ENCODE measurements at regions not wholly inside any gene's neighbourhood (a gene's known extent, or its start where the extent isn't known, plus 50 kb on each side); places are given as distances from the start of the nearest gene placed in this dataset.
A peak's percentile ranks its signal among the peaks of the same experiment; 100 is the strongest.
"Not testable (repeated sequence)": the region's sequence is repeated elsewhere in the genome, so short reads cannot be mapped to it uniquely, and the experiment has no call there.

DNA sequence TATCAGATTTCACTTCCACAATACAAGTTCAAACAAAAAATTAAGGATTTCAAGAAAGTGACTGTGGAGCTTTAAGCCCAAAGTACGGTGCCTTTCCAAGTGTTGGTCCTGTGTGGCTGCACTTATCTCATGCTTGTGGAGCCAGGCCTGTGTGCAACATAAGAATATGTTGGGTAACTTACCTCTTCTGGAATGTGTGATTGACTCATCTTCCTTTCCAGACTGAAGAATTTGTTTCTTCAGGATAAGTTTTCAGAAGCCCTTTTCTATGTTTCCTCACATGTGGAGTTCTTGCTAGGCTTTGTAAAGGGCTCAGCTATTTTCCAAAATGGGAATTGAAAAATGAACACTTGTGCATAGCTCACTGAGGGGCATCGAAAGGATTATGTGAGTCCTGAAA lies 485.1 kb upstream of the PAPPA start:
- DNase-seq (ENCODE audit: low spot score) = no peak

DNA sequence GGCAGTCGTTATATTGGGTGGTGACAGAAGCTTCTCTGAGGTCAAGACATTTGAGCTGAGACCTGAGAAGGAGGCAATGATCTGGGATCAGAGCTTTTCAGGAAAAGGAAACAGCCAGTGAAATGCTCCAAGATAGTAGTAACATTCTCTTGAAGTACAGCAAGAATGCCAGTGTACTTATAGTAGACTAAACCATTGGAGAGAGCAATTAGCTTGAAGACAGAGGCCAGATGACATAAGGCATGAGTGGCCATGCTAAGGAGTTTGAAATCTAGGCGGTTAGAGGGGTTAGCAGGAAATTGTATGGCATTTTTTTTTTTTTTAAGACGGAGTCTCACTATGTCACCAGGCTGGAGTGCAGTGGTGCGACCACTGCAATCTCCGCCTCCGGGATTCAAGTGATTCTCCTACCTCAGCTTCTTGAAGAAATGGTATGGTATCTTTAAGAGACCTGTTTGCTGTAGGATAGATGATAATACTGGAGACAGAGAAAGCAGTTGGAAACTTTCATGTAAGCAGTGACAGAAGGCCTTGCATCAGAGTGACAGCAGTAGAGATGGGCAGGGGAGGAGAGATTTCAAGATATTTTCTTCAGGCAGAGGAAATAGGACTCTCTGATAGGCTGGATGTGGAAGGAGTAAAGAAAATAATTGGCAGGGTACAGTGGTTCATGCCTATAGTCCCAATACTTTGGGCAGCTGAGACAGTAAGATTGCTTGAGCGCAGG lies 482.2 kb upstream of the PAPPA start:
- DNase-seq (ENCODE audit: low spot score) = no peak

DNA sequence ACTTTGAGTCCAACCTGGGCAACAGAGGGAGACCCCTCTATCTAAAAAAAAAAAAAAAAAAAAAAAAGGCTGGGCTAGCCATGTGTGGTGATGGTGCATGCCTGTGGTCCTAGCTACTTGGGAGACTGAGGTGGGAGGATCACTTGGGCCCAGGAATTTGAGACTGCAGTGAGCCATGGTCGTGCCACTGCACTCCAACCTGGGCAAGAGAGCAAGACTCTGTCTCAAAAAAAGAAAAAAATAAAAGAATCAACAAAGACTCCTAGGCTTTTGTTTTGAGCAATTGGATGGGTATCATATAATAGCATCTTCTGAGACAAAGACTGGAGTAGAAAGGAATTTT lies 481.7 kb upstream of the PAPPA start:
- DNase-seq (ENCODE audit: low spot score) = no peak

DNA sequence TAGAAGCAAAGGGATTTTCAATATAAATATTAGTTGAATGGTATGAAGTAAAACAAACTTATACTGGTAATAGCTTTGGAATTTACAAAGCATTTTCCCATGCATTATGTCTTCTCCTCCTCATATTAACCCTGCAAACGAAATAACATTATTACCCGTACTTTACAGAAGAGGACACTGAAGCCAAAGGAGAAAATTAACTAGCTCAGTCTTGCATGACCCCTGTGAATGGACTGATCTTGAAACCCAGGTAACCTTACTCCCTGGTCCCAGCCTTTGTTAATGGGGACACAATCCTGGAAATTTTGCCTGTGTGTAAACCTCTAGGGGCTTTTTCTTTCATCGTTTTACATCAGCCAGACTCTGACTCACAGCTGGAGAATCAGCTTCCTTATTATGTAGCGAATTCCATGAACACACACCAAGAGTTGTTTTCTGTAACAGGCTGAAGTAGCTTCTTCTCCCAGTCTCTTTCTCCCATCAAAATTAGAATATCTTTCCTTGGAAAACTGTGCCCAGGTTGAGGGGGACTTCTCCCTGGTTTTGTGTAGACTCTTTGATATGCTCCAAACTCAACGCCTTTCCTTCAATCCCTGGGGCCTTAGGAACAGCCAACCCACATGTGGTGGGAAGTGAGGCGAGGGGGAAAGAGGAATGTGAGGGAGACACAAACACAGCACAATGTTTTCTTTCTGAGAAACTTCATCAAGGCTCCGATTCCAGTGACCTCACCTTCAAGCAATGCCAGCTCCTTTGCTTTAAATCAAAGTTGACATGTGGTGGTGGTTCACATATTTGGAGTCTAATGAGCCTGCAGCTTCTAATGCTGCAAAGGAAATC lies 480.9 kb upstream of the PAPPA start:
- peak; percentile 43 for DNase-seq (ENCODE audit: low spot score)

DNA sequence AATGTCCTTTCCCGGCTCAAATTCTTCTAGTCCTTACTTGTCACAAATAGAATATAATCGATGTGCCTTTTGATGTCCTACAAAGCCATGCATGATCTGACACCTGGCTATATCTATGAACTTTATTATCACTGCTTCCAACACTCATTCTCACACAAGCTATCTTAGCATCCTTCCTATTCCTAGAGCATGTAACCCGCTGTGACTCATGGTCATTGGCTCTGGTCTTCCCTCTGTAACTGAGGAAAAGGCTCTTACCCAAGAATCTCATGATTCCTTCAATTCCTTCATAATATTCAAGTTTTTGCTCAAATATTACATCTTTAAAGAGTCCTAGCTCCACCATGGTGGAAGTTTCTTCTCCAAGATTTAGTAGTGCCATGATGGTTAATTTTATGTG lies 480.0 kb upstream of the PAPPA start:
- DNase-seq (ENCODE audit: low spot score) = no peak

DNA sequence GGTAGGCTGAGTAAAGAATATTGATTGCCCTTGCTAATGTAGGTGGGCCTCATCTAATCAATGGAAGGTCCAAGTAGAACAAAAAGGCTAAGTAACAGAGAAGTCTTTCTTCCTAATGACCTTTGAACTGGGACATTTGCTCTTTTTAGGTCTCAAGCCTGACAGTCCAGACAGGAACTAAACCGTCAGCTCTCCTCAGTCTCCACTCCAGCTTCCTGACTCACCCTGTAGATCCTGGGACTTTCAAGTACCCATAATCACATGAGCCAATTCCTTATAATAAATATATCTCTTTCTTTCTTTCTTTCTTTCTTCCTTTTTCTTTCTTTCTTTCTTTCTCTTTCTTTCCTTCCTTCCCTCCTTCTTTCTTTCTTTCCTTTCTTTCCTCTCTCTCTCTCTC lies 479.5 kb upstream of the PAPPA start:
- no peak for DNase-seq (ENCODE audit: low spot score)

DNA sequence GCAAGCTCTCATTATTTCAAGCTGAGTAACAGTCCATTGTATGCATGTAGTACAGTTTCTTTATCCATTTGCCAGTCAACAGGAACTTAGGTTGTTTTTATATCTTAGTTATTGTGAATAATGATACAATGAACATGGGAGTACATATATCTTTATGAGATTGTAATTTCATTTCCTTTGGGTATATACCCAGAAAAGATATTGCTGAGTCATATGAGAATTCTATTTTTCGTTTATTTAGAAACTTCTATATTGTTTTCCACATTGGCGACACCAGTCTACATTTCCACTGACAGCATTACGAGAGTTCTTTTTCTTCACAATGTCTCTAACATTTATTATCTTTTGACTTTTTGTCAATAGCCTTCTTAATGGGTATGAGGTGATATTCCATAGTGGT lies 477.8 kb upstream of the PAPPA start:
- DNase-seq (ENCODE audit: low spot score) = no peak

DNA sequence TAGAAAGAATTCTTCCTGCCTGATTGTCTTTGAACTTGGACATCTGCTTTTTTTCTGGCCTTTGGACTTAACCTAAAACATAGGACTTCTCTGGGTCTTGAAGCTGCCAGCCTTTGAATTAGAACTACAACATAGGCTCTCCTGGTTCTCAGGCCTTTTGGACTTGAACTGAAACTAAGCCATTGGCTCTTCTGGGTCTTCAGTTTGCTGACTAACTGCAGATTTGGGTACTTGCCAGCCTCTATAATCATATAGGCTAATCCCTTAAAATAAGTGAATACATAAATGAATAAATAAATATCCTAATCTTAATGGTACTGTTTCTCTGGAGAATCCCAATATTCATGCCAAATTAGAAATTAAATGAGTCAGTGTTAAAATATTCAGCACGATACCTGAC lies 473.4 kb upstream of the PAPPA start:
- DNase-seq (ENCODE audit: low spot score) = no peak

DNA sequence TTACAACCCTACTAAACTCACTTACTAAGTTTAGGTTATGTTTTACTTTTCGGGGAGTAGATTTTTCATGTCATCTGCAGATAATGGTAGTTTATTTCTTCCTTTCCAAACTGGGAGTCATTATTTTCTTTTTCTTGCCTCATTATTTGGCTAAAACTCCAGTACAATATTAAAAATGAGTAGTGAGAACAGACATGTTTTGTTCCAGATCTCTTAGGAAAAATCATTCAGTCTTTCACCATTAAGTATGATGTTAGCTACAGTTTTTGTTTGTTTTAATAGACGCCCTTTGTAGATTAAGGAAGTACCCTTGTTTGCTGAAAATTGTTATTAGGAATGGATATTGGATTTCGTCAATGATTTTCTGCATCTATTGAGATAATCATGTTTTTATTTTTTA lies 472.0 kb upstream of the PAPPA start:
- DNase-seq (ENCODE audit: low spot score) = no peak

DNA sequence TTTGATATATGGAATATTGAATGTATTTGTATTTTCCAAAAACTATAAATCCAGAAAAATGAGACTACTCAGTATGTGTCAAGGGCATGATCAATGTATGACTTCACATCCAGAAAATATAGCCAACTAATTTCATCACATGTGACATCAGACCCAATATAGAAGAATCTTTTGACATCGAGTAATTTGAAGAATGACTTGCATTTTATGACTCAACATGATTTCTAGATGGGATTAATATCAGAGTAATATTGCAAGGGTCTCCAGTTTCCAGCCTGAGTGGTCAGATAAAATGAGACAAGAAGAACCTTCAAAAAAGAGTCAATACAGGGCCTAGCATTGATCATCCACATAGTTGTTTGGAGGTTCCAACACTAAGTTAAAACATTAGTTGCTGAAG lies 467.5 kb upstream of the PAPPA start:
- DNase-seq (ENCODE audit: low spot score) = no peak

DNA sequence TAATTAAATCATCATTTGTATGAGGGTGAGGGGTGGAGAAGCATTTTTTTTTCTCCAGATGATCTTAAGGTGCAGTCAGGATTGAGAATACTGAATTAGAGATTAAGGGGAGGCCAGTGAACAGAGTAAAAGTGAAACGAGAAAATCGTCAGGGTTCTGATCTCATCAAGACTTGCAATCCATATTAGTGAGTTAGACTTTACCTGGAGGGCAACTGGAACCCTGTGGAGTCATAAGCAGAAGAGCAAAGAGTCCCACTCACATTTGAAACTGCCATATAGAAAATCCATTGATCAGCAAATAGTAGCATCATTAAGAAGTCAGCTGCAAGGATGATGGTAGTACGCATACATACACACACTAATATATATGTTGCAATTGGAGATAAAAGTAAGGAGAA lies 466.2 kb upstream of the PAPPA start:
- DNase-seq (ENCODE audit: low spot score) = no peak

DNA sequence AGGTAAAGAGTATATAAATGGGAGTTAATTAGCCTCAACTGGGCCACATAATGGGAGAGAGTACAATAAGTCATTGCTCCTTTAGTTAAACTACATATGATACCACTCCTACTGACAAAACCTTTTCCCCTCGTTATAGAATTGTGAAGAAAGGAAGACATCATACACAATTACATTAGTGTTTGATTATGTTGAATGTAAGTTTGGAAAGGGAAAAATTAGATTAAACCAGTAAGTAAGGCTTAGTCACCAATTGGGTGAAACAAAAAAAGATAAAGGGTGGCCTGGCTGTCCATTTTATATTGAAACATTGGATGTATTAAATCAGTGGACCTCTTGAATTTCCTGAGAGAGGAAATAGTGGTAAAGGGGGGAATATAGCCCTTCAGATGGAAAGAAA lies 464.3 kb upstream of the PAPPA start:
- no peak for DNase-seq (ENCODE audit: low spot score)

DNA sequence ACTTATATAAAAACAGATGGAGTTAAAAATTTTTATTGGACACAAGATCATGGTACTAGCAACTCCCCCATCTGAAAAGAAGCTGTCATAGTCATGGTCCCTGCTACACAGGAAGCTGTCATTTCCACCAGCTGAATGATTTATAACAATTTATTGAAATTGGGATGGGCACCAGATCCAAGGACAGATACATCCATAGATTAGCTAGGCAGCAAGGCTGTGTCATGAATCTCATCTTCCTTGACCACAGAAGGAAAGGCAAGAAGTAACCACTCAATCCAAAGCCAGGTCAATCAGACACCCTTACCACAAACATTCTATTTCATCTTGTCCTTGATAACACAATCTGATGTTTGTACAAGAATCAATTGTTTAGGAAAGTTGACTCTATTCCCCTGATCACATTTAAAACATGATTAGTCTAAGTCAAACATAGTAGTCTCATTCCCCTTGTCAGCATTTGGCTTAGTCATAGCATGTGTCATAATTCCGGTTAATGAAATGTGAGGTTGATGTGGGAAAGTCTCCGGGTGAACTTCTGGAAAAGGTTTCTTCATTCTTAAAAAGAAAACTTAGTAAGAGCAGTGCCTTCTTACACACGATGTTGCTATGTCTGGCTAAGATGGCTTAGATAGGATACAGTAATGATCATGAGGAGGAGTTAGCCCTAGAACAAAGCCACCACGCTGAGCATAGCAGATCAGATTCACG lies 462.6 kb upstream of the PAPPA start:
- DNase-seq (ENCODE audit: low spot score) = no peak

DNA sequence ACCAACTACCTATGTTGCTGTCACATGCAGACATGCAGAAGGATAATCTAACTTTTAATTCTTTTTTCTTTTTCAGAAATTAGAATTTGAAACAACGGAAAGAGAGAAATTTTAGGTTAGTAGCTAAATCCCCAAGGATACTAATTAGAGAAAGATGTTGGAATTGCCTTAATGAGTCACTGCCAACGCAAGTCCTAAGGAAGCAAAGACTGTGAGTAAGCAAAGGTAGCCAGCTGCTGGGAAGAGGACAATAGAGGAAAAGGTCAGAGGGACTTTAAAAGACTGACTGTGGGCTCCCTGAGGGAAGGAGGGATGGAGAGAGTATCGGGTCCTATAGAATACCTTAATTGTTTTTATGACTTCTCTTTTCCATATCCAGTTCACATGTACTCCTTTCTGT lies 461.9 kb upstream of the PAPPA start:
- no peak for DNase-seq (ENCODE audit: low spot score)

DNA sequence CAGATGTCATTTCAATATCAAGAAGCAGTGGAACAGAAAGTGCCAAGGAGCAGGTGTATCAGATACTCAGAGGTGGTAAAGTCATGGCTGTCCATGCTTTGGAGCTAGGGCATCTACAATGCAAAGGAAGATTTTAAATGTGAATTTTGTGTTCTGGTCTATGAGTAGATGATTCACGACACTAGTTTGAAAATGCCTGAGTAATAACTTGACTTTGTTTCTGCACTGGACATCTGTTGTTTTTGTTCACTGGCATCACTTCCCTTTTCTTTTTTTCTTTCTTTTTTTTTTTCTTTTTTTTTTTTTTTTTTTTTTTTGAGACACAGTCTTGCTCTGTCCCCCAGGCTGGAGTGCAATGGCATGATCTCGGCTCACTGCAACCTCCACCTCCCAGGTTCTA lies 460.7 kb upstream of the PAPPA start:
- not testable (repeated sequence) for DNase-seq (ENCODE audit: low spot score)

DNA sequence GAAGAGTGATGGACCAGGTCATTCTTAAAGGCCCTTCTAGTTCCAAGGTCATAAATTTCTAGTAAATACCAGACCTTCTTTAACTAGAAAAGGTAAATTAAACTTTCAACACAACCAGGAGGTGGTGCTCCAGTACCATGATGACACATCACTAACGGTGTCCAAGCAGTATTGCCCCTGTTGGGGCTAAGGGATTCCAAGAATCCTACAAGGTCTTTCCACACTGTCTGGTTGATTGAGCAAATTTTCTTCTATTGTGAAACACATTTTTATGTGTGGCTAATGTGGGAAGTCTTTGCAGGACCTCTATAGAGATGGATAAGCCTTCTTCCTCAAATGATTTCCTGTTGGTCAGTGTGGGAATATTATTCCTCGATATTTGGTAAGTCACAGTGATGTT lies 459.6 kb upstream of the PAPPA start:
- DNase-seq (ENCODE audit: low spot score) = peak; percentile 36

DNA sequence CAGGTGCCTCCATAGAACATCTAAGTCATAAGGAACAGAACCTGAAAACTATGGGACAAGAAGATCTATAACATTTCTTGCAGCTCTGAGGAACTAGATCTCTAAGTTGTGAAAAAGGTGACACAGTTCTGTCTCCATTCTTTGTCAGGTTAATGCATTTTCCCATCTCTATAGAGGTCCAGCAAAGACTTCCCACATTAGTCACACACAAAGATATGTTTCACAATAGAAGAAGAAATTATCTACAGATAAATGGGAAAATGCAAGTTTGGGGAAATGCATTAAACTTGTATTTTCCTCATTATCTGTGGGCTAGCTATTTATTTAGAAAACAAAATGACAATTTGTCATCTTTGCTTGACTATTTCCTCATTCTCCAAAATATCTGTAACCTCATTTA lies 458.6 kb upstream of the PAPPA start:
- DNase-seq (ENCODE audit: low spot score) = no peak

DNA sequence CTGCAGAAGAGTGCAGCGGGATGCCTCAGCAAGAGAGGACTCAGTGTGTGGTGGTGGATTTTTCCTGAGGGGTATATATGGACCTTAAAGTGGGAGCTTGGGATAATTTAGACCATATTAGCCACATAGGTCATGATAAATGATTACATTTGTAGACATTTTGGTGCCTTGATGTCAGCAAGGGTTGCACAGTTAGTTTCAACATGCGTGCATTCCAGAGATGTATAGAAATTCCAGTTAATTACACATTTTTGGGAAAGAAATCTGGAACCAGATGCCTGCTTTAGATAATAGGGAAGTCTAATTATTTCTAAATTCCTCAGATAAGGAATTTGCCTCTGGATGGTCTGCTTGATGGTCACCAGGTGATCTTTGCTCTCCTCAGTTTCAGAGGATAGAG lies 440.6 kb upstream of the PAPPA start:
- no peak for DNase-seq (ENCODE audit: low spot score)

DNA sequence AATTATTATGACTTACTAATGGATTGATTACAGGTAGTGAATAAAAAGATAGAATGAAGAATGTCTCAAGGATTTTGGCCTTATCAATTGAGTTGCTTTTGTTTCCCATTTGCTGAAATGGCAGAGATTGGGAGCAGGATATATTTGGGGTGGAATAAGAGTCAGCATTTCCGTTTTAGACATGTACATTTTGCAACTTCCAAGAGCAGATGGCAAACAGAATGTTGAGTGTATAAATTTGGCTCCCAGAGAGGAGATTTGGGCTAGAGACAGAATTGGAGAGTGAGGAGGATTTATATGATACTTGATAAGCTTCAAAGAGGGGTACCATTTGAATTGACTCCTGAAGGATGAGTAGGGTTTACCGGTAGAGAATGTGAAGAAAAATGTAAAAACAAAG lies 437.9 kb upstream of the PAPPA start:
- no peak for DNase-seq (ENCODE audit: low spot score)

DNA sequence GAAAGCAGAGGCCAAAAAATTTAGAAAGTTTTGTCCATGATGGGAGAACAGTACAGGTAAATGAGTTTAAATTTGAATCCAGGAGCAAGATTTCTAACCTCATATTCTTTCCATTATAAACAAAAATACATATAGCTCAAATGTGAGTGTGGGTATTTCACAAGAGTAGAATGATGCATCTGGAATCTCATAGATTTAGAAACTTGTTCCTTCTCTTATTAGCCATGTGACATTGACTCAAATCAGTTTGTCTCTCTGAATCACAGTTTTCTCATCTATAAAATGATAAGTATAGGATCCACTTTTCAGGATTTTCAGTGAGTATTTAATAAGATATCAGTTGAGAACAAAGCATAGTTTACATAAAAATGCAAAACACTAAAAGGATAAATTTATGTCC lies 436.3 kb upstream of the PAPPA start:
- no peak for DNase-seq (ENCODE audit: low spot score)

DNA sequence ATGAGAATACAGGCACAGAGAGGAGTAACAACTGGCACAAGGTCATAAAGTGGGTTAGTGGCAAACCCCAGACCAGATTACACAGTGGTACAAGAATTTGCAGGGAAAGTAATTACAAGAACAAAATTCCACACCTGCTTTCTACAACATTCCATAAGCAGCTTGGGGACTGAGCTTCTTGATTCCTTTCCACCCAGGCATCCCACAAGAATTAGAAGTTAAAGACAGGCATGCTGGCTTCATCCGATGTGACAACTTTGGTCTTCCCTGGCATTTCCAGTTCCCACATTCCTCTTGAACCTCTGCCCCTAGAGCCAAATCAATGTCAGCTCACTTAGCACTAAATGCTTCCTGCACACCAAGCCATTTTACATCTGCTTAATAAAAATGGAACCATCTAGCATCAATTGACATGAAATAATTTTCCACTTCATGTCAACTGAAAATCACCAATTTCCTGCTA lies 435.8 kb upstream of the PAPPA start:
- no peak for DNase-seq (ENCODE audit: low spot score)

DNA sequence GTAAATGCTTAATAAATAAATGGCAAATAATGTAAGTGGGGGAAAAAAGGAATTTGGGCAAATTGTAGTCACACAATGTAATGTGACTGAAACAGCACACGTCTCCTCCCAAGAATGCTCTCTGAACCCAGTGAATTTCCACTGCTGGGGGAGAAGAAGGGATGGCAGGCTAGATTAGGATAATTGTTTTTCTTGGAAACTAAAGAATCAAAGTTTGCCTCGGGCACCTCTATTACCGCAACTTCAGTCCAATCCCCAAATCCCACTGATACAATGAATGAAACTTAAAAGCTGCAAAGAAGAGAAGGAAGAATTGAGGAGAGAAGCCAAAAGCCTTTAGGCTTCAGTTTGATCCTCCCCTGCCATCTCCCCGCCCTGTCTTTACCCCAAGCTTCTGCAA lies 423.2 kb upstream of the PAPPA start:
- DNase-seq (ENCODE audit: low spot score) = no peak

DNA sequence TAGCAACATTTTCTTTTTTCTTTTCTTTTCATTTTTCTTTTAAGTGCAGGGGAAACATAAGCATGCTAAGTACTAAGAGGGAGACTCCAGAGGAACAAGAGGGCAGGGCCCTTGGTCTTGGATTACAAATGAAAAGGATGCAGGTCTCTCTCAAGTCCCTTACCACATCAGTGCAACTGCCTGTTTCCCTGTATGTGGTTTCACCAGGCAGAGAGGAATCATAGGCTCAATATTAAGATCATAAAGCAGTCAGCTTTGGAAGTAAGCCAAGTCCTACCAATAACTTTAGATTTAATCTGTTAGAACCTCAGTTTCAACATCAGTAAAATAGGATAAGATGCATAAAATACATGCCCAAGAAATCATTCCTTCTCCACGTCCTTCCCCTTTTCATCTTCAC lies 422.7 kb upstream of the PAPPA start:
- DNase-seq (ENCODE audit: low spot score) = no peak

Measured in iPS-NIHi11 (cell line).